GM12891 (cell line): ENCODE measurements at regions not wholly inside any gene's neighbourhood (a gene's known extent, or its start where the extent isn't known, plus 50 kb on each side); places are given as distances from the start of the nearest gene placed in this dataset.

Source experiments
- POLR2AphosphoS5 ChIP-seq: IDR thresholded peaks from 2 replicates; pipeline ENCODE4 v1.6.1; 2011; ENCODE audit warnings: low read depth, low read length, control low read depth
- SPI1 ChIP-seq: IDR thresholded peaks from 2 replicates; pipeline ENCODE4 v1.6.1; 2011; ENCODE audit warnings: low read depth, low read length, control low read depth
- TAF1 ChIP-seq: IDR thresholded peaks from 2 replicates; pipeline ENCODE4 v1.6.1; 2011; ENCODE audit warnings: low read depth, low read length, control low read depth

DNA sequence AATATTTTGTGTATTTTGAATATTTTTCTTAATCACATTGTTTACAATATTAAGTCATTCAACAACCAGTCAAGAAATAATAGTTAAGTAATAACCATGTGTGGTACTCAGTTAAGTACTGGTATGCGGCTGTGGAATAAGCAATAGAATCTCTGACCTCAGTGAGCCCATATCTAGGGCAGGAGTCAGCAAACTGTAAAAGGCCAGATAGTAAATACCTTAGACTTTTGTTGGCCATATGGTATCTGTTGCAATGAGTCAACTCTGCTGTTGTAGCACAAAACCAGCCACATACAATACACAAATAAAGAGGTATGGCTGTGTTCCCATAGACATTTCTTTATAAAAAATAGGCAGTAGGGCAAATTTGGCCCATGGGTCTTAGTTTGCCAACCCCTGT, 311.6 kb upstream of the SEMA3A start:
- no peak for TF ChIP-seq POLR2AphosphoS5
- no peak for TF ChIP-seq SPI1
- no peak for TF ChIP-seq TAF1
